ENCODE measurements at regions not wholly inside any gene's neighbourhood (a gene's known extent, or its start where the extent isn't known, plus 50 kb on each side); places are given as distances from the start of the nearest gene placed in this dataset.
A peak's percentile ranks its signal among the peaks of the same experiment; 100 is the strongest.

DNA sequence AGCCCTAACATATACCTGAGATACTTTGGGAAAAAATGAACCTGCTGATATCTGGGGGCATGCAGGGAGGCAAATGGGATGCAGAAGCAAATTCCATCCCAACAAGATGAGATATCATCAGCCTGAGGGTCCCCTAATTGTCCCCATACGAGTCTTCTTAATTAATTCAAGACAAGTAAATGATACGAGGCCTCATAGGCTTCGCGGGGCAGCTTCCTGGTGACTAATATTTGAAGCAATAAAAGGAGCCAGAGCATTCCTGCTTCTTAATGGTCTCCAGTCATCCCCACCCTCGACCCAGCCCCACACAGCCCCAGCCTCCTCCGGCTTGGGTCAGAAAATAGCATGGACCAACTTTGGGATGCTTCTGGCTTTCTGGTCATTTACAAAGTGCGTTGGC lies 99.6 kb upstream of the MSX1 start:
- BruUV-seq (replicated peaks), result no TSS peak
- H3K79me2 ChIP-seq (ENCODE audit: insufficient read depth, low read length), result no peaks in the 10 kb centered on the region
- H3K9me3 ChIP-seq (ENCODE audit: control insufficient read depth in 1 of 2, insufficient read depth in 1 of 2, low read depth in 1 of 2, low read length in 2 of 2), result no peaks in the 10 kb centered on the region
- ChIA-PET POLR2A (interaction anchor here (0.5 to 2.2 kb wide), 3 partner anchors 9 to 234 kb away, joined by 4 to 9 read pairs (median 4); no protein-coding TSS in a partner anchor), RAD21 (ENCODE audit: low non-redundant PET in 1 of 2, low total read pairs in 2 of 2, uncharacterized antibody in 2 of 2, unreplicated experiment in 2 of 2) (no interaction called here), CTCF (no interaction called here)
- ATAC-seq (no peak), DNase-seq (ENCODE audit: low read depth, low spot score) (no peak)
- H3K9ac ChIP-seq (ENCODE audit: low read length), result peak overlapping the region; percentile 69
- H3K4me2 ChIP-seq (ENCODE audit: low read length), result peak overlapping the region; percentile 81
- no peaks in the 10 kb centered on the region for H3K9me2 ChIP-seq (ENCODE audit: insufficient read depth)
- no peak for TF ChIP-seq SP1 (IDR thresholded peaks at IDR 0.05; ENCODE audit: low read depth)
- TF ChIP-seq, protein P1, sequence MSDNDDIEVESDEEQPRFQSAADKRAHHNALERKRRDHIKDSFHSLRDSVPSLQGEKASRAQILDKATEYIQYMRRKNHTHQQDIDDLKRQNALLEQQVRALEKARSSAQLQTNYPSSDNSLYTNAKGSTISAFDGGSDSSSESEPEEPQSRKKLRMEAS (IDR thresholded peaks at IDR 0.05), result no peak
- TF ChIP-seq POLR2AphosphoS5 (IDR thresholded peaks at IDR 0.05; ENCODE audit: low read depth, low read length), result no peak
- TF ChIP-seq JUND (IDR thresholded peaks at IDR 0.05), result no peak
- peaks cover 48 to 74% of the 10 kb centered on the region in 2 experiments for H3K4me1 ChIP-seq (ENCODE audit: control insufficient read depth in 1 of 2, insufficient read depth in 2 of 2, low read length in 2 of 2)
- no peaks in the 10 kb centered on the region for H3K27me3 ChIP-seq (ENCODE audit: insufficient read depth, low read length)
- no peak overlapping the region for H2AFZ ChIP-seq (ENCODE audit: low read depth, low read length, poor library complexity, severe bottlenecking)
- peak overlapping the region; percentile 89 for H3K27ac ChIP-seq (ENCODE audit: low read depth, low read length)
- no peaks in the 10 kb centered on the region for H3K36me3 ChIP-seq (ENCODE audit: control insufficient read depth in 1 of 2, insufficient read depth in 2 of 2, low read length in 2 of 2)
- H4K20me1 ChIP-seq (ENCODE audit: insufficient read depth), result no peaks in the 10 kb centered on the region
- no peak overlapping the region for H3K4me3 ChIP-seq (replicated peaks in 1 of 2; ENCODE audit: low read depth in 1 of 2, low read length in 2 of 2)
- intact Hi-C loops (cut with micrococcal nuclease), result loop anchor here (5.0 kb wide), 2 partner anchors 88 to 97 kb away; partner anchors contain the start of gene MSX1

DNA sequence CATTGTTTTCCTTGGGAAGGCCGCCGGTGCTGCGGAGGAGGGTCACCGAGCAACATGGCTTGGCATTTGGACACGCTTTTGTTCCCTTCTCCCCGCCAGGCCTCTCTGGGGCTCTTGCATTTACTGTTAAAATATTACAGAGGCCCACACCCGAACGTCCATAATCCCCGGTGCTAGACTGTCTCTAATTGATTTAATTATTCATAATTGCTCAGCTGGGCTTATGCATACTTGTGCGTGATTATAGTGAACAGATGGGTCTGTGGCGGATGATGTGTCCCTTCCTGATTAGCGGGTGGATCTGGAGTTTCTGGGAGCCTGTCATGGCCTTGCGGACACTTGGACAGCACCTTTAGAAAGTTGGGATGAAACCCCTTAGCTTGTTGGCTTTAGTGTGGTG lies 100.2 kb upstream of the MSX1 start:
- no peak for DNase-seq (ENCODE audit: low read depth, low spot score)

More for the DNA sequence above, 100.2 kb upstream of the MSX1 start:
- RAD21 ChIA-PET (ENCODE audit: low non-redundant PET in 1 of 2, low total read pairs in 2 of 2, uncharacterized antibody in 2 of 2, unreplicated experiment in 2 of 2), result no interaction called here
- Histone ChIP-seq H3K79me2 (ENCODE audit: insufficient read depth, low read length) (no peaks in the 10 kb centered on the region), H4K20me1 (ENCODE audit: insufficient read depth) (no peaks in the 10 kb centered on the region), H3K9me3 (ENCODE audit: control insufficient read depth in 1 of 2, insufficient read depth in 1 of 2, low read depth in 1 of 2, low read length in 2 of 2) (no peaks in the 10 kb centered on the region), H3K4me3 (replicated peaks in 1 of 2; ENCODE audit: low read depth in 1 of 2, low read length in 2 of 2) (no peak overlapping the region), H3K27me3 (ENCODE audit: insufficient read depth, low read length) (no peaks in the 10 kb centered on the region), H2AFZ (ENCODE audit: low read depth, low read length, poor library complexity, severe bottlenecking) (no peak overlapping the region), H3K9me2 (ENCODE audit: insufficient read depth) (no peaks in the 10 kb centered on the region), H3K4me2 (ENCODE audit: low read length) (peak overlapping the region; percentile 81), H3K36me3 (ENCODE audit: control insufficient read depth in 1 of 2, insufficient read depth in 2 of 2, low read length in 2 of 2) (no peaks in the 10 kb centered on the region), H3K9ac (ENCODE audit: low read length) (no peak overlapping the region), H3K4me1 (ENCODE audit: control insufficient read depth in 1 of 2, insufficient read depth in 2 of 2, low read length in 2 of 2) (peaks cover 42 to 72% of the 10 kb centered on the region in 2 experiments), H3K27ac (ENCODE audit: low read depth, low read length) (no peak overlapping the region)
- no peak for TF ChIP-seq EZH2 (IDR thresholded peaks at IDR 0.05)
- TF ChIP-seq POLR2AphosphoS5 (IDR thresholded peaks at IDR 0.05; ENCODE audit: low read depth, low read length), result no peak
- TF ChIP-seq, protein P2, sequence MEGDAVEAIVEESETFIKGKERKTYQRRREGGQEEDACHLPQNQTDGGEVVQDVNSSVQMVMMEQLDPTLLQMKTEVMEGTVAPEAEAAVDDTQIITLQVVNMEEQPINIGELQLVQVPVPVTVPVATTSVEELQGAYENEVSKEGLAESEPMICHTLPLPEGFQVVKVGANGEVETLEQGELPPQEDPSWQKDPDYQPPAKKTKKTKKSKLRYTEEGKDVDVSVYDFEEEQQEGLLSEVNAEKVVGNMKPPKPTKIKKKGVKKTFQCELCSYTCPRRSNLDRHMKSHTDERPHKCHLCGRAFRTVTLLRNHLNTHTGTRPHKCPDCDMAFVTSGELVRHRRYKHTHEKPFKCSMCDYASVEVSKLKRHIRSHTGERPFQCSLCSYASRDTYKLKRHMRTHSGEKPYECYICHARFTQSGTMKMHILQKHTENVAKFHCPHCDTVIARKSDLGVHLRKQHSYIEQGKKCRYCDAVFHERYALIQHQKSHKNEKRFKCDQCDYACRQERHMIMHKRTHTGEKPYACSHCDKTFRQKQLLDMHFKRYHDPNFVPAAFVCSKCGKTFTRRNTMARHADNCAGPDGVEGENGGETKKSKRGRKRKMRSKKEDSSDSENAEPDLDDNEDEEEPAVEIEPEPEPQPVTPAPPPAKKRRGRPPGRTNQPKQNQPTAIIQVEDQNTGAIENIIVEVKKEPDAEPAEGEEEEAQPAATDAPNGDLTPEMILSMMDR (IDR thresholded peaks at IDR 0.05 in 2 of 3, conservative IDR thresholded peaks at IDR 0.05 in 1 of 3; ENCODE audit: borderline replicate concordance in 1 of 3, insufficient read depth in 1 of 3, low read depth in 2 of 3, low read length in 2 of 3), result no peak
- no peak for TF ChIP-seq RAD21 (IDR thresholded peaks at IDR 0.05; ENCODE audit: low read depth)
- TF ChIP-seq YY1 (IDR thresholded peaks at IDR 0.05; ENCODE audit: extremely low read depth, insufficient replicate concordance, low read depth, low read length), result no peak
- no peak for TF ChIP-seq EZH2phosphoT487 (IDR thresholded peaks at IDR 0.05; ENCODE audit: borderline replicate concordance)
- TF ChIP-seq, protein P1 (IDR thresholded peaks at IDR 0.05), result no peak
- TF ChIP-seq EGR1 (IDR thresholded peaks at IDR 0.05; ENCODE audit: low read depth), result no peak
- no peak for TF ChIP-seq TCF7L2 (IDR thresholded peaks at IDR 0.05; ENCODE audit: borderline replicate concordance, extremely low read depth, insufficient read depth, insufficient read length)
- TF ChIP-seq, protein P3, sequence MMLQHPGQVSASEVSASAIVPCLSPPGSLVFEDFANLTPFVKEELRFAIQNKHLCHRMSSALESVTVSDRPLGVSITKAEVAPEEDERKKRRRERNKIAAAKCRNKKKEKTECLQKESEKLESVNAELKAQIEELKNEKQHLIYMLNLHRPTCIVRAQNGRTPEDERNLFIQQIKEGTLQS (IDR thresholded peaks at IDR 0.05), result no peak
- no peak for TF ChIP-seq CEBPB (IDR thresholded peaks at IDR 0.05; ENCODE audit: low read depth)
- POLR2A ChIA-PET, result interaction anchor here (2.1 kb wide), 1 partner anchor 8 kb away, joined by 4 read pairs; no protein-coding TSS in a partner anchor
- ATAC-seq, result no peak
- CTCF ChIA-PET, result interaction anchor here (1.5 kb wide), 1 partner anchor 12 kb away, joined by 3 read pairs; no protein-coding TSS in a partner anchor
- intact Hi-C loops (cut with micrococcal nuclease), result no loop called here
- BruUV-seq (replicated peaks), result no TSS peak
